ENCODE measurements at regions not wholly inside any gene's neighbourhood (a gene's known extent, or its start where the extent isn't known, plus 50 kb on each side); places are given as distances from the start of the nearest gene placed in this dataset.
A peak's percentile ranks its signal among the peaks of the same experiment; 100 is the strongest.

DNA sequence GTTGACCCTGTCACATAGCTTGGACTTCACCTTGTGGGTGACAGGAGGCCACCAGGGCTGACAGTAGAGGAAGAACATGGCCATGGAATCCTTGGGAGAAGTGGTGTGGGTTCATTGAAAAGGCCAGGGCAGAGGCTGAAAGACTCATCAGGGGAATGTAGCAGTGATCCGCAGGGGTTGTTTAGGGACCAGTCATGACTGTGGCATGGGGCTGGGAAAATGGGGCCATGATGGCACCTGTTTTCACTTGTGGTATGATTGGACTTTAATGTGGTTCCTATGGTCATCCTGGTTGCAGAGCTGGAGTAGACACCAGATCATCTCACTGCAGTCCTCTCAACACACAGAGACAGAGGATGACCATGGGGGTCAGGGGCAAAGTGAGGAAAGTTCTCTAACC is 66.7 kb upstream of the MYEOV start:
- no peak for DNase-seq
- Histone ChIP-seq H3K27me3 (peaks cover 0 to 7% (median 0%) of the 10 kb centered on the region in 3 donors), H3K36me3 (no peaks in the 10 kb centered on the region), H3K9me3 (peaks cover 0 to 4% (median 0%) of the 10 kb centered on the region in 4 donors), H3K4me1 (no peaks in the 10 kb centered on the region), H3K4me3 (no peak overlapping the region), H3K27ac (no peak overlapping the region)
- TF ChIP-seq, protein P1, sequence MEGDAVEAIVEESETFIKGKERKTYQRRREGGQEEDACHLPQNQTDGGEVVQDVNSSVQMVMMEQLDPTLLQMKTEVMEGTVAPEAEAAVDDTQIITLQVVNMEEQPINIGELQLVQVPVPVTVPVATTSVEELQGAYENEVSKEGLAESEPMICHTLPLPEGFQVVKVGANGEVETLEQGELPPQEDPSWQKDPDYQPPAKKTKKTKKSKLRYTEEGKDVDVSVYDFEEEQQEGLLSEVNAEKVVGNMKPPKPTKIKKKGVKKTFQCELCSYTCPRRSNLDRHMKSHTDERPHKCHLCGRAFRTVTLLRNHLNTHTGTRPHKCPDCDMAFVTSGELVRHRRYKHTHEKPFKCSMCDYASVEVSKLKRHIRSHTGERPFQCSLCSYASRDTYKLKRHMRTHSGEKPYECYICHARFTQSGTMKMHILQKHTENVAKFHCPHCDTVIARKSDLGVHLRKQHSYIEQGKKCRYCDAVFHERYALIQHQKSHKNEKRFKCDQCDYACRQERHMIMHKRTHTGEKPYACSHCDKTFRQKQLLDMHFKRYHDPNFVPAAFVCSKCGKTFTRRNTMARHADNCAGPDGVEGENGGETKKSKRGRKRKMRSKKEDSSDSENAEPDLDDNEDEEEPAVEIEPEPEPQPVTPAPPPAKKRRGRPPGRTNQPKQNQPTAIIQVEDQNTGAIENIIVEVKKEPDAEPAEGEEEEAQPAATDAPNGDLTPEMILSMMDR (IDR thresholded peaks at IDR 0.05): no peak
- TF ChIP-seq POLR2A (IDR thresholded peaks at IDR 0.05): no peak
- TF ChIP-seq POLR2AphosphoS5 (IDR thresholded peaks at IDR 0.05): no peak
- TF ChIP-seq EP300 (IDR thresholded peaks at IDR 0.05): no peak
- 90 to 100% (median 100%) methylated on average over 1 of the region's 1 CpG for WGBS, 5 donors
- intact Hi-C loops (cut with DNase I; ENCODE audit: low total_unique reads): no loop called here

- H3K36me3 ChIP-seq: no peaks in the 10 kb centered on the region
- no peak overlapping the region for H3K4me3 ChIP-seq
- 85 to 90% (median 89%) methylated on average over 4 of the region's 4 CpGs for WGBS, 5 donors
- peaks cover 0 to 4% (median 0%) of the 10 kb centered on the region in 4 donors for H3K9me3 ChIP-seq
- peaks cover 0 to 7% (median 0%) of the 10 kb centered on the region in 3 donors for H3K27me3 ChIP-seq
- TF ChIP-seq, protein P1 (IDR thresholded peaks at IDR 0.05): no peak
- TF ChIP-seq POLR2AphosphoS5 (IDR thresholded peaks at IDR 0.05) (no peak), POLR2A (IDR thresholded peaks at IDR 0.05) (no peak), EP300 (IDR thresholded peaks at IDR 0.05) (no peak)
- no peak overlapping the region for H3K27ac ChIP-seq
- DNase-seq: peak in 1 of 2 donors; percentile 9
- no peaks in the 10 kb centered on the region for H3K4me1 ChIP-seq
- intact Hi-C loops (cut with DNase I; ENCODE audit: low total_unique reads): no loop called here
Measured at GRCh38 chr11:69229511-69229910, 64.4 kb upstream of the MYEOV start.

GRCh38 chr11:69230856-69231425 is 63.0 kb upstream of the MYEOV start:
- 79 to 85% (median 82%) methylated on average over 9 of the region's 9 CpGs for WGBS, 5 donors
- intact Hi-C loops (cut with DNase I; ENCODE audit: low total_unique reads): no loop called here
- H3K27me3 ChIP-seq: peaks cover 0 to 7% (median 0%) of the 10 kb centered on the region in 3 donors
- DNase-seq: peak in 1 of 2 donors; percentile 15
- no peaks in the 10 kb centered on the region for H3K4me1 ChIP-seq
- TF ChIP-seq EP300 (IDR thresholded peaks at IDR 0.05): no peak
- TF ChIP-seq, protein P1 (IDR thresholded peaks at IDR 0.05): no peak
- TF ChIP-seq POLR2AphosphoS5 (IDR thresholded peaks at IDR 0.05): no peak
- no peak for TF ChIP-seq POLR2A (IDR thresholded peaks at IDR 0.05)
- peaks cover 0 to under 1% (median 0%) of the 10 kb centered on the region in 4 donors for H3K9me3 ChIP-seq
- no peak overlapping the region for H3K4me3 ChIP-seq
- H3K27ac ChIP-seq: no peak overlapping the region
- no peaks in the 10 kb centered on the region for H3K36me3 ChIP-seq

- no peak overlapping the region for H3K4me3 ChIP-seq
- H3K36me3 ChIP-seq: no peaks in the 10 kb centered on the region
- DNase-seq: peak in 1 of 2 donors; percentile 2
- intact Hi-C loops (cut with DNase I; ENCODE audit: low total_unique reads): no loop called here
- TF ChIP-seq POLR2A (IDR thresholded peaks at IDR 0.05) (no peak), EP300 (IDR thresholded peaks at IDR 0.05) (no peak), POLR2AphosphoS5 (IDR thresholded peaks at IDR 0.05) (no peak)
- TF ChIP-seq, protein P1 (IDR thresholded peaks at IDR 0.05): no peak
- no peak overlapping the region for H3K27ac ChIP-seq
- H3K27me3 ChIP-seq: peaks cover 0 to 7% (median 0%) of the 10 kb centered on the region in 3 donors
- no peaks in the 10 kb centered on the region for H3K9me3 ChIP-seq
- H3K4me1 ChIP-seq: no peaks in the 10 kb centered on the region
- WGBS, 5 donors: 76 to 84% (median 77%) methylated on average over 9 of the region's 9 CpGs
Measured at GRCh38 chr11:69231466-69232018, 62.4 kb upstream of the MYEOV start.
